ENCODE measurements at regions not wholly inside any gene's neighbourhood (a gene's known extent, or its start where the extent isn't known, plus 50 kb on each side); places are given as distances from the start of the nearest gene placed in this dataset.

DNA sequence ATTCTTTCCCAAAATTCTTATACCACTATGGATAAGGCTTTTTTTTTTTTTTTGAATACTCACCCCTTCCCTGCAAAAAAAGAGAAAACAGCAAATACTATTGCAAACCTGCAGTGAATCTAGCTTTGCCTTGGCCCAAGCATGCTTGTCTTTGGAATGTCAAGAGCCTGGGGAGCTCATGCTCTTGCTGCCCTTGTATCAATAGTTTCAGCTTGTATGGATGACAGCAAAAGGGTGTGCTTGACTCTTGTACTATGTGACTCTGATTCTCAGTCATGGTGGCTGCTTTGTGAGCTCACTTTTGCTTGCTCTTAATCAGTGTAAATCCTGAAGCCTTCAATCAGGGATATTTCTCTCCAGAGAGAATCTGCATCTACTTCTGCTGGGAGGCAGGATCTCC is 149.2 kb downstream of the EMP1 start:
- TF ChIP-seq SP1 (IDR thresholded peaks at IDR 0.05; ENCODE audit: low read depth, low read length), result no peak
- no peak for TF ChIP-seq CEBPB (IDR thresholded peaks at IDR 0.05; ENCODE audit: borderline replicate concordance in 1 of 2, low read depth in 2 of 2, low read length in 2 of 2)
- TF ChIP-seq, protein P1, sequence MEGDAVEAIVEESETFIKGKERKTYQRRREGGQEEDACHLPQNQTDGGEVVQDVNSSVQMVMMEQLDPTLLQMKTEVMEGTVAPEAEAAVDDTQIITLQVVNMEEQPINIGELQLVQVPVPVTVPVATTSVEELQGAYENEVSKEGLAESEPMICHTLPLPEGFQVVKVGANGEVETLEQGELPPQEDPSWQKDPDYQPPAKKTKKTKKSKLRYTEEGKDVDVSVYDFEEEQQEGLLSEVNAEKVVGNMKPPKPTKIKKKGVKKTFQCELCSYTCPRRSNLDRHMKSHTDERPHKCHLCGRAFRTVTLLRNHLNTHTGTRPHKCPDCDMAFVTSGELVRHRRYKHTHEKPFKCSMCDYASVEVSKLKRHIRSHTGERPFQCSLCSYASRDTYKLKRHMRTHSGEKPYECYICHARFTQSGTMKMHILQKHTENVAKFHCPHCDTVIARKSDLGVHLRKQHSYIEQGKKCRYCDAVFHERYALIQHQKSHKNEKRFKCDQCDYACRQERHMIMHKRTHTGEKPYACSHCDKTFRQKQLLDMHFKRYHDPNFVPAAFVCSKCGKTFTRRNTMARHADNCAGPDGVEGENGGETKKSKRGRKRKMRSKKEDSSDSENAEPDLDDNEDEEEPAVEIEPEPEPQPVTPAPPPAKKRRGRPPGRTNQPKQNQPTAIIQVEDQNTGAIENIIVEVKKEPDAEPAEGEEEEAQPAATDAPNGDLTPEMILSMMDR (IDR thresholded peaks at IDR 0.05 in 2 of 3, conservative IDR thresholded peaks at IDR 0.05 in 1 of 3; ENCODE audit: control insufficient read depth in 2 of 3, extremely low read depth in 1 of 3, insufficient read depth in 1 of 3, low read depth in 3 of 3, low read length in 3 of 3), result no peak
- TF ChIP-seq, protein P2, sequence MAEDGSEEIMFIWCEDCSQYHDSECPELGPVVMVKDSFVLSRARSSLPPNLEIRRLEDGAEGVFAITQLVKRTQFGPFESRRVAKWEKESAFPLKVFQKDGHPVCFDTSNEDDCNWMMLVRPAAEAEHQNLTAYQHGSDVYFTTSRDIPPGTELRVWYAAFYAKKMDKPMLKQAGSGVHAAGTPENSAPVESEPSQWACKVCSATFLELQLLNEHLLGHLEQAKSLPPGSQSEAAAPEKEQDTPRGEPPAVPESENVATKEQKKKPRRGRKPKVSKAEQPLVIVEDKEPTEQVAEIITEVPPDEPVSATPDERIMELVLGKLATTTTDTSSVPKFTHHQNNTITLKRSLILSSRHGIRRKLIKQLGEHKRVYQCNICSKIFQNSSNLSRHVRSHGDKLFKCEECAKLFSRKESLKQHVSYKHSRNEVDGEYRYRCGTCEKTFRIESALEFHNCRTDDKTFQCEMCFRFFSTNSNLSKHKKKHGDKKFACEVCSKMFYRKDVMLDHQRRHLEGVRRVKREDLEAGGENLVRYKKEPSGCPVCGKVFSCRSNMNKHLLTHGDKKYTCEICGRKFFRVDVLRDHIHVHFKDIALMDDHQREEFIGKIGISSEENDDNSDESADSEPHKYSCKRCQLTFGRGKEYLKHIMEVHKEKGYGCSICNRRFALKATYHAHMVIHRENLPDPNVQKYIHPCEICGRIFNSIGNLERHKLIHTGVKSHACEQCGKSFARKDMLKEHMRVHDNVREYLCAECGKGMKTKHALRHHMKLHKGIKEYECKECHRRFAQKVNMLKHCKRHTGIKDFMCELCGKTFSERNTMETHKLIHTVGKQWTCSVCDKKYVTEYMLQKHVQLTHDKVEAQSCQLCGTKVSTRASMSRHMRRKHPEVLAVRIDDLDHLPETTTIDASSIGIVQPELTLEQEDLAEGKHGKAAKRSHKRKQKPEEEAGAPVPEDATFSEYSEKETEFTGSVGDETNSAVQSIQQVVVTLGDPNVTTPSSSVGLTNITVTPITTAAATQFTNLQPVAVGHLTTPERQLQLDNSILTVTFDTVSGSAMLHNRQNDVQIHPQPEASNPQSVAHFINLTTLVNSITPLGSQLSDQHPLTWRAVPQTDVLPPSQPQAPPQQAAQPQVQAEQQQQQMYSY (CRISPR knock-in tag; IDR thresholded peaks at IDR 0.05), result no peak
- TF ChIP-seq ZNF274 (IDR thresholded peaks at IDR 0.05; ENCODE audit: insufficient read depth, insufficient read length), result no peak
- no peak for TF ChIP-seq POLR2AphosphoS2 (IDR thresholded peaks at IDR 0.05; ENCODE audit: low read depth, low read length)
- TF ChIP-seq, protein P3, sequence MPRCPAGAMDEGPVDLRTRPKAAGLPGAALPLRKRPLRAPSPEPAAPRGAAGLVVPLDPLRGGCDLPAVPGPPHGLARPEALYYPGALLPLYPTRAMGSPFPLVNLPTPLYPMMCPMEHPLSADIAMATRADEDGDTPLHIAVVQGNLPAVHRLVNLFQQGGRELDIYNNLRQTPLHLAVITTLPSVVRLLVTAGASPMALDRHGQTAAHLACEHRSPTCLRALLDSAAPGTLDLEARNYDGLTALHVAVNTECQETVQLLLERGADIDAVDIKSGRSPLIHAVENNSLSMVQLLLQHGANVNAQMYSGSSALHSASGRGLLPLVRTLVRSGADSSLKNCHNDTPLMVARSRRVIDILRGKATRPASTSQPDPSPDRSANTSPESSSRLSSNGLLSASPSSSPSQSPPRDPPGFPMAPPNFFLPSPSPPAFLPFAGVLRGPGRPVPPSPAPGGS (IDR thresholded peaks at IDR 0.05; ENCODE audit: borderline replicate concordance, insufficient read depth, low read depth, low read length, poor library complexity, severe bottlenecking), result no peak
- TF ChIP-seq KDM1A (IDR thresholded peaks at IDR 0.05; ENCODE audit: borderline replicate concordance), result no peak
- no peak for TF ChIP-seq POLR2A (IDR thresholded peaks at IDR 0.05; ENCODE audit: low read depth, low read length)
- no peak for TF ChIP-seq TARDBP (IDR thresholded peaks at IDR 0.05; ENCODE audit: borderline replicate concordance)
- TF ChIP-seq SREBF2 (IDR thresholded peaks at IDR 0.05; ENCODE audit: low read length), result no peak
- no peak for TF ChIP-seq CREM (IDR thresholded peaks at IDR 0.05; ENCODE audit: low read depth)
- TF ChIP-seq NR2C2 (IDR thresholded peaks at IDR 0.05; ENCODE audit: borderline replicate concordance, control insufficient read depth, insufficient read length, low read depth), result no peak

Data from GM12878 (cell line).